Epidermal melanocyte (primary cell): ENCODE measurements at regions not wholly inside any gene's neighbourhood (a gene's known extent, or its start where the extent isn't known, plus 50 kb on each side); places are given as distances from the start of the nearest gene placed in this dataset.
"Not testable (repeated sequence)": the region's sequence is repeated elsewhere in the genome, so short reads cannot be mapped to it uniquely, and the experiment has no call there.

Source experiments
- DNase-seq: peaks from one replicate; pipeline ENCODE4 v3.0.0; 2011; ENCODE audit warnings: low spot score; ENCODE audit not compliant: insufficient read length

DNA sequence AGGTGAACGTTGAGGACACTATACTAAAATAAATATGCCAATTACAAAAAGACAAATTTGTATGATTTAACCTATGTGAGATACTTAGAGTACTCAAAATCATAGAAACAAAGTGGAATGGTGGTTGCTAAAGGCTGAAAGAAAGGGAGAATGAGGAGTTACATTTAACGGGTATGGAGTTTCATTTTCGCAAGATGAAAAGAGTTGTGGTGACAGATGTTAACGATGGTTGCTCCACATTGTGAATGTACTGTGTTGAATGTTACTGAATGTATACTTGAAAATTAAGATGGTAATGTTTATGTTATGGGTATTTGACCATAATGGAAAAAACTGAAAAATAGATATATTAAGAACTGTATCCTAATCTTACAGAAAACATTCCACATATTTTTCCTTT lies 51.3 kb upstream of the MOCS2 start:
- DNase-seq = no peak

DNA sequence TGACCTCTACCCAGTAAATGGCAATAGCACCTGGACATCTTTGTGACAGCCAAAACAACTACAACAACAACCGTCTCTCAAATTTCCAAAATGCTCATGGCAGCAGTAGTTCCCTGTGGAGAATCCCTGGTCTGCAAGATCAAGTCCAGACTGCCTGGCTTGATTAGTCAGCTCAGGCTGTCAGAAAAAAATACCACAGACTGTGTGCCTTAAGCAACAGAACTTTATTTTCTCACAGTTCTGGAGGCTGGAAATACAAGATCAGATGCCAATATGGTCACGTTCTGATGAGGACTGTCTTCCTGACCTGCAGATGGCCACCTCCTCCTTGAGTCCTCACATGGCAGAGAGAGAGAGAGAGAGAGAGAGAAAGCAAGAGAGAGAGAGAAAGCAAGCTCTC lies 52.3 kb upstream of the MOCS2 start:
- DNase-seq = no peak

DNA sequence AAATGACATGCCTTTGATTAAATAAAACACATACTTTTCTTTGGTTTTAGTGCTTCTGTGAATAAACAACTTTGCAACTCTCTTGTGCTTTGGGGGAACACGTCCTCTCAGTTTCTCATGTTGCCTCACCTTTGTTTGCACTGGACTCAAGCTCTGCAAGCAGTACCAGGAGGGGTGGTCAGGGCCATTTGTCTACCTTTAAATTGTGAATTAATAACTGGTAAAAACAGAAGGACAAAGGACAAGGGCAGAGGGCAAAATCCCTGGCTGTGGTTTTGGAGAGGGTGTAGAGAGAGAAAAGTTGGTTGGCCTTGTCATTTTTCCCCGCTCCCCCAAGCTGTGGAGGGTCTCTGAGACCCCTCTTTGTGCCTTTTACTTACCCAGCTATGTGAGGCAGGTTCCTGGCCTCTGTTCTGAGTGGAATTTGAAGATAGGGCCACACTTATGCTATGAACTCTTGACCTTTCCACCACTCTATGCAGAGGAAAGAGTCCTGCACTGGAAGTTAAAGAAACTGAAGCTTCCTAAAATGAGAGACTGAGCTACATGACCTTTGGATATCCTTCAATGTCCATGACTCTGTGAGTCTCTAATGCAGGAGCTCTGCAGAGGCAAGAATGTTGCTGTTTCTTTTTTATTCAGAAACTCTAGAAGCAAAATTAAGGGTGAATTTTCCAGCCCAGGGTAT lies 55.1 kb upstream of the MOCS2 start:
- DNase-seq = no peak

DNA sequence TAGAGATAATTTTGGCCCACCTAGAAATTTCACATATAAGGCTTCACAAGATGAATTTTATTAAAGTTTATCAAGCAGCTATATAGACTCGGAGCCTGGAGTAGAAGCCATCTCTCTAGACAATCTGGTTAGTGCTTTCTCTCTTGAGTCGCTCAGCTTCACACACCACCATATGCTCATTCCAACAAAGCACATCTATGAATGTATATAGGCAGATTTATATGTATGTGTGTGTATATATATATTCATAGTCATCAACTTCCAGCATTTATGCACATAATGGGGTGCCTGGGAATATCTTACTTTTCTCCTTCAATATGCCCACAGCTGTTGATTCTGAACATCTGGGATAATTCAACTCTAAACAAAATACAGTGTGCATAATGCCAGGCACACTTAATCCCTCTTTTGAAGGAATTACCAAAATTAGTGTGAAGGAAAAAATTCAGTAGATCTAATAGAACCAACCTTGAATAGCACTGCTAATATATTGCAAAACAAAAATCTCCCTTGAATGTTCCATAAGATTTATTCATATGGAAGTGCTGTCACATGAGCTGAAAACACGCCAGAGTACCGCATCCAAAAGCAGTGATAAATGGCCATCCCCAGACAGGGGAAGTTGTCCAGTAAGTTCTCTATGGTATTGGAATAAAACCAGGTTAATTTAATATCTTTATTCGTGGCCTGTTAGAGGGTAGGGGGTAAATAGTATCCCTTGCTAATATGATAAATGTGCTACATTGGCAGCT lies 56.0 kb upstream of the MOCS2 start:
- DNase-seq = no peak

DNA sequence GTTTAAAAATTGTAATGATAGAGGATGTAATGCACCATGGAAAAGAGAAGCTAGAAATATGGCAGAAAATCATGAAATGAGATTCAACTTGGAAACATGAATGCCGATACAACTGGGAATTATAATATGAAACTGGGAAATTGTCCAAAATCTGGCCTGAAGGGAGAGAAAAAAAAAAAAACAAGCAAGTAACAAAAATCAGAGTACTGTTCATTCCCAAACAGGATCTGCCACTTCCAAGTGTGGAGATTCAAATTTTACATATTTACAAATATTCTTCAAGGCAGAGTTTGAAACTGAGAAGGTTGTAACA lies 56.6 kb upstream of the MOCS2 start:
- no peak for DNase-seq

DNA sequence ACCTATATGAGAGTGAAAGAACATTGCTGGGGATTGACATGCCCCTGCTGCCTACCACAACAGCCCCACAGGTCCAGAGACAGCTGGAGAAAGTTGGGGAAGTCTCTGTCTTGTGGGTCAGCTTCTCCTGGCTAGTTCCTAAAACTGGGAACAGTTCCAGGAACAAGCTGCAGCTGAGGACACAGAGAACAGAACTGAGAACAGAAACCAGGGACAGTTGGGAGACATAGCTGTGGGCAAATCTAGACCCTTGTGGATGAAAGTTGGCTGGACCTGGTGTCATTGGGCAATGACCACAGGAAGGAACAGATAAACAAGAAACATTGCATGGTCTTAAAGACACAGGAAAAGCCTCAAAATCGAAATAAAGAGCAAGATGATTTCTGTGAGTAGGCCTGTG lies 58.3 kb upstream of the MOCS2 start:
- no peak for DNase-seq

DNA sequence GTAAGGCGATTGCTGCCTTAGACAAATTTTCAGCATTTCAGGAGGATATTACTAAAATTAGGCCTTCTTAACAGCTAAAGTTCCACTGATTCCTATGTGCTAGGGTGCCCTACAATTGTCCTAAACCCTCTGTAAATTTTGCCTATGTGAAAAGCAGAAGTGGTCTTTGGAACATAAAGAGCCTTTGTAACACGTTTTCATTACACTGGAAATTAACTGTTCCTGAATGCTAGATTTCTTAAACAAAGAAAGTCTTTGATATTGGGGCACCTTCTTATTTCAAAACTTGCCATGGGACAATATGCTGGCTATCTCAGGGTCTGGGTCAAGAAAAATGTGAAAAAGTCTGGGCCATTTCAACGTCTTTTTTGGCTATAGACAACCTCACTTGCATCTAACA lies 60.4 kb upstream of the MOCS2 start:
- DNase-seq = no peak

DNA sequence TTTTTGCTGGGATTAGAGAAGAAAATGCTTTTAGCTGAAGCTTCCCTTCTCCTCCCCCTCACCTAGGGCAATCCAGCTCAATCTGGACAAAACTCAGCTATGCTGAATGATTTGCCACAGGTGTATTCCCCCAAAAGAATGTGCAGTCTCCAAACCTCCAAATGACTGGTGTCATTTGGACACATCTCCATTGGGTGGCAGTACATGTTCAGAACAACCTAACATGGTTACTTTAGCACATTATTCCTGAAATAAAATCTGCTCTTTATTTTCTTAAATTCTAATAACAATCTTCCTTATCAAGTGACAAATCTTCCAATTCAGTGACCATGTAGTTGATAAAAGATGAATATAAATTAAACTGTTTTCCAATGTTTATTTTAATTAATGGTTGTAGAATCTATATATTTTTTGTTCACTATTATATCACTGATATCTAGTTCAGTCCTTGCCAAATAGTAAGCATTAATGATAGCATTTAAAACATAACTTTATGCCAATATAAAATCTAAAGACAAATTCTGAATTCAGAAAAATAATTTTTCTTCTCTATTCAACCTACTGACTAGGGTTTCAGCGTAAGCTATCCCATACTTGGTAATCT lies 61.3 kb upstream of the MOCS2 start:
- DNase-seq = no peak

DNA sequence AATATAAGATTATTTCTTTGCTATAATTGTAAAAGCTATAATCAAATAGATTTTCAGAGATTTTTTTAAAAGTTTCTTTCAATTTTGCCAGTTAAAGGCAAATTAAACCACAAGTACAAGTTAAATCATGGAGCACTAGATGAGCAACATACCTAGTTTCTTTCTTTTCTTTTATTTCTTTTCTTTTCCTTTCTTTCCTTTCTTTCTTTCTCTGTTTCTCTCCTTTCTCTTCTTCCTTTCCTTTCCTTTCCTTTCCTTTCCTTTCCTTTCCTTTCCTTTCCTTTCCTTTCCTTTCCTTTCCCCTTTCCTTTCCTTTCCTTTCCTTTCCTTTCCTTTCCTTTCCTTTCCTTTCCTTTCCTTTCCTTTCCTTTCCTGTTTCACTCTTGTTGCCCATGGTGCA lies 62.5 kb upstream of the MOCS2 start:
- not testable (repeated sequence) for DNase-seq

DNA sequence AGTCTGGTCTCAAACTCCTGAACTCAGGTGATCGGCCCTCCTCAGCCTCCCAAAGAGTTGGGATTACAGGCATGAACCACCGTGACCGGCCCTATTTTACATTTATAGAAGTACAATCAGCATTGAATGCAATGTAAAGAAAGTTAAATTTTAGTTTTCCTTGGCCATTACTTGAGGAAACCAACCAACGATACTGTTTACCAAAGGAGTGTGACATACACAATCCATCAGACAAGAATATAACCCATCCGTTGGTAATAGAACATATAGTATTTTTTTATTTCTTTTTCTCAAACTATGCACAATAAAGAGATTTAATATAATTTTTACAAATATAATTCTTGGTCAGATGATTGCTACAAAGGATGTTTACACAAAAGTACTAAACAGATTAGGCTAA lies 63.1 kb upstream of the MOCS2 start:
- DNase-seq = no peak

DNA sequence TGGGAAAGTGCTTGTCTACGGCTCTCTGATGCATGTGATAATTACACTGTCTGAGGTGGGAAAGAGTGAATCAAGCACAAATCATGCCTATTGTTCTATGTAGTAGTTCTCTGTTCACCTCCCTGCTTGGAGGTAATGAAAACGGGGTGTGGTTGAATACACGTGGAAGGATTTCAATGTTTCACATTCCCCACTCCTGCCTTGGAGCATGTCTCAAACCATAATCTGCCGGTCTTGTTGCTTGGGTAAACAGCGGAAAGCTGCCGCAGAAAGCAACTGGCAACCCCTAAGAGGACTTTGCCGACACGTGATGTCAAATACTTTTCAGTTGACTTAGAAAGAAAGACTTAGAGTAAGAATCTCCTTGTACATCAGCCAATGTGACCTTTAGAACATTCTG lies 63.5 kb upstream of the MOCS2 start:
- DNase-seq = no peak

DNA sequence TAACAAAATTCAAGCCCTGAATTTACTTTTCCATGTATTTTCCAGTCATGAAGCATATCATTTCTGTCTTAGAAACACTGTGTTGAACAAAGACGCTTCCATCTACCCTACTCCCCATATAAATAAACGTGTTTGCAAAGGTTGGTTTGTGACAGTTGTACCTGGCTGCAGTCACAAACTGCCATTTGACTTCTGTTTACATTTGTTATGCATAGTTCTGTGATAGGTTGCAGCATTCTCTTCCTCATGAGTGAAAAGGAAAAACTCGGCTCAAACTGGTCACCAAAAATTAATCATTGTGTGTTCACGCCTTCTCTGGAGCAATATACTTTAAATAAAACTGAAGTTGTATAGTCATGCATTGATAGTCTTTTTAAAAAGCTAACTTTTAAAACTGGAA lies 69.3 kb upstream of the MOCS2 start:
- DNase-seq = no peak

DNA sequence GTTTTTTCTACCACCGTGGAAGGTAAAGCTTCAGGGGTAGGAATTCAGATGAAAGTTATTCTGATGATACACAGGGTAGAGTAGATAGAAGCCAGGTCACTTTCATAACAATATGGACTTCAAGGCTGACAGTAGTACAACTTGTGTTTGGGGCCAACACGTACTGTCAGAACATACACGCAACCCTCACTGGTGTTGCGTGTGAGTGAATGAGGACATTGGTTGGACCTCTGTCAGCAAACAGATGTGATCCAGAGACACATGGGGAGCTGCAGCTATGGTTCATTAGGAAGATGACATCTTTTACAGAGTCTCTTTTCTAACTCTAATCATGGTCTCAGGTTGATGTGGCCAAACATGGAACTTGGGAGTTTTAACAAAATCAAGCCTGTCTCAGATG lies 70.1 kb upstream of the MOCS2 start:
- DNase-seq = no peak

DNA sequence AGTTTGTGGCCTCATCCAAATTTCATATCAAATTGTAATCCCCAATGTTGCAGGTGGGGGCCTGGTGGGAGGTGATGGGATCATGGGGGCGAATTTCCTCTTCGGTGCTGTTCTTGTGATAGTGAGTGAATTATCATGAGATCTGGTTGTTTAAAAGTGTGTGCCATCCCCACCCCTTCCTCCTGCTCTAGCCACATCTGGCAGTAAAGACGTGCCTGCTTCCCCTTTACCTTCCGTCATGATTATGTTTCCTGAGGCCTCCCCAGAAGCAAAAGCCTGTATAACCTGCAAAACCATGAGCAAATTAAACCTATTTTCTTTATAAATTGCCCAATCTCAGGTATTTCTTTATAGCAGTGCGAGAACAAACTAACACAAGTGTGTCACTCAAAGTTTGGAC lies 71.0 kb upstream of the MOCS2 start:
- DNase-seq = no peak

DNA sequence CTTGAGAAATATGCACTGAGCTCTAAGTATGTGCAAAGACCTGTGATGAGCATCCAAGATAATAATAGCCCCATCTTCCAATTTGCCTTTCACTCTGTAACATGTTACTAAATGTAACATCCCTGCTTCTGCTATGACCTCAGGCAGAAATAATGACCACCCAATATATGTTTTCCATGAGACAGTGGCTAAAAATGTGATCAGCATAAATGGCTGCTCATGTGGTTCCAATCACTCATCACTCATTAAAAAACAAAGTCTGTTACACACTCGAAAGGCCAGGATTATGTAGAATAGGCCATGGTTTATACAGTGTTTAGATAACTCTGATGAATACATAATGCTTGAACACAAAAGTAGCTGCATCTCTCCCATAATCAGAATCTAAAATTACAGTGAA lies 71.4 kb upstream of the MOCS2 start:
- DNase-seq = no peak

DNA sequence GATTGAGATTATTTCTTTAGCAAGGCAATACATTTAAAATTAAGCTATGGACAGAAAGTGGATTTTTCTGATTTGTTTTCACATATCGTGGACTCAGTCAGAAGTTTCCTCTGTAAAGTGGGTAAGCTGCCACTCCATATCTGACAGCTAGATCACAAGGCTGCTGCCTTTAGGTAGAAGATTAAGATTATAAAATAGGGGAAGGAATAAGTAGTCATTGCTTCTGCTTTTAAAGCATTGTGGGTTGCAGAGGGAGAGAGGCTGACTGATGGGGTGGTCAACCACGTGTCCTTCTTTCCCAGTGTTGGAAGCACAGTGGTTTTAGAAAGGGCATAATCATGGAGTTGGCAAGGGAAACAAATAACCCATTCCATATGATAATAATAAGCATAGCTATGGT lies 74.3 kb upstream of the MOCS2 start:
- DNase-seq = no peak

DNA sequence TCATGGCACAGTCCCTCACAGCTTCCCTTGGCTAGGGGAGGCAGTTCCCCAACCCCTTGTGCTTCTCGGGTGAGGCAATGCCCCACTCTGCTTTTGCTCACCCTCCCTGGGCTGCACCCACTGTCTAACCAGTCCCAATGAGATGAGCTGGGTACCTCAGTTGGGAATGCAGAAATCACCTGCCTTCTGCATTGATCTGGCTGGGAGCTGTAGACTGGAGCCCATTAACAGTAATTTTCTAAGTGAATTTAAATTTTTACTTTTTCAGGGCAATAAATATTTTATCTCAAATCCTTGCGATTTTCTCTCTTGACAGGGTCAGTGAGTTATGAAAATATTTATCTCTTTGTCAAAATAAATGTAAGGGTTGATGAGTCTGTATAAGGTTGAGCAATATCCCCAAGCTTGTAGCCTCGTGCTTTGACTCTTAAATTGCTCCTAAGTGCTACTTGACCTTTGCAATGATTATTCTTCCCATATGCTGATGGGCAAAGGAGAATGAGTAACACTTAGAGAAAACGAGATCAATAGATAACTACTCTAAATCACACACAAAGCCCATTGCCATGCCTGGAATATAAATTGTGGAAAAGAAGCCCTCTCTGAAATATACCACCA lies 82.1 kb upstream of the MOCS2 start:
- no peak for DNase-seq

DNA sequence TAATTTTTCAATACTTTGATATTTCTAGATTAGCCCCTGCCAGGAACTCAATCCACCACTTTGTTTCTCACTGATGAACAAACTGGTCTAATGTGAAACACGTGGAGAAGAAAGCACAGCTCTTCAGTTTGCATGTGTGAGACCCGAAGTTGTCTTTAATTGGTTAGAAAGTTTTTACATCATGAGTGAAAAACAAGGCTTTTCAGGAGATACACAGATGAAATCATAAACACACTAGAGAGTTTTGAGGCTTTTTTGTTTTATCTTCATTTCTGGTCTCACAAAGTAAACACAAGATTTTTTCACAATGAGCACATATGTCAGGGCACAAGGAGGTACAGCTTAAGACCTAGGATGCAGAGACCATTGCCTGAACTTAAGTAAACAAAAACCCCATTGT lies 84.5 kb upstream of the MOCS2 start:
- DNase-seq = no peak

DNA sequence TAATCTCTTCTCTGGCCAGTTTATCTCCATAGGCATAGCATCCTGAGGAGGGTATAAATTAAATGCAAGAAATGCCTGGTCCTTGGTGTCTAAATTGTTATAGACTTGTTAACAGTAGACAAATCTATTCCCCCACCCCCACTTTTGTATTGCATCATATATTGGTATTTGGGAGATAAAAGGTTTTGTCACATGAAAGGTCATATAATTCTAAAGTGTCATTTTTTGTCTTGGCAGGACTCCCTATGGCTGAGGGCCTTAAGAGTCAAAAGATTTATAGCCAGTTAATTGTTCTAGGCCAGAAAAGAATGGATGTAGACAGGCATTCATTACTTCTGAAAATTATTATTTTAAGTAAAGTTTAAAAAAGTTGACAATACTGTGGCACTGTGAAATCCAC lies 90.3 kb upstream of the MOCS2 start:
- no peak for DNase-seq

DNA sequence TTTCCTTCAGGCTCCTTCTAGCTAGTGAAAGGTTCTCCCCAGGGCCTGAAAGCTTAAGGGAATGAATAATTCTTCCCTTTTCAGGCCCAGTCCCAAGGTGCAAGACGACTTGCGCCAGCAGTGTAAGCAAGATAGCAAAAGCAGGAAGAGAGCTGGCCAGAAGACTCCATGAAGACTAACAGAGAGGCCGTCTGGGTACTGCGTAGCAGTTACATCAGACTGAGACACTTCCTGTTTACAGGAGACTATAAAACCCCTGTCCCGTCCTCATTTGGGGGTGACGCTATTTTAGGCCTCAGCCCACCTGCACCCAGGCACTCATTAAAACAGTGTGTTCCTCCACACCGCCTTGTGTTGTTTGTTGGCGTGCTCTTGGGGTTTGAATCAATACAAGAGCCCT lies 90.7 kb upstream of the MOCS2 start:
- DNase-seq = no peak

DNA sequence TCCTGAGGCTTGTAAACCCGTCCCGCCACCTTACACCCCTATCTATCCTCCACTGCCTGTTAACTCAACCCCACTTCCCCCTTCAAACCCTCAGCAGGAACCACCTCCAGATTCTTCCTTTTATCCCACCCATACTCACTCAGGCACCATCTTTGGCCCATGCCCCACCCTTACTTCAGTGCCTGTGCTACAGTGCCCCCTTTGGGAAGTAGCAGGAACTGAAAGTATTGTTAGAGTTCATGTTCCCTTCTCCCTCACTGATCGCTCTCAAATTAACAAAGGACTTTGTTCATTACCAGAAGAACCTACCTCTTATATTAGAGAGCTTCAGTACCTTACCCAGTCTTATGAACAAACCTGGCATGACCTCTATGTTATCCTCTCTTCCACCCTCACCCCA lies 92.2 kb upstream of the MOCS2 start:
- no peak for DNase-seq

DNA sequence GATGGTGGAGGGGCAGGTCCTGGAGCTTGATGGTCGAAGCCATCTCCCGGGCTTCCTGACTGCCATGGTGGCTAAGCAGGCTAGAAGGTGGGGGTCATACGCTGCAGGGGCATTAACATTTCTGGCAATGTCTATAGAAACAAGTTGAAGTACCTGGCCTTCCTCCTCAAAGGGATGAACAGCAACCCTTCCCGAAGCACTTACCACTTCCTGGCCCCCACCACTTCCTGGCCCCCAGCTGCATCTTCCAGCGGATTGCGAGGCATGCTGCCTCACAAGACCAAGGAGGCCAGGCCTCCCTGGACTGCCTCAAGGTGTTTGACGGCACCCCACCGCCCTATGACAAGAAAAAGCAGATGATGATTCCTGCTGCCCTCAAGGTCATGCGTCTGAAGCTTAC lies 97.0 kb upstream of the MOCS2 start:
- no peak for DNase-seq

DNA sequence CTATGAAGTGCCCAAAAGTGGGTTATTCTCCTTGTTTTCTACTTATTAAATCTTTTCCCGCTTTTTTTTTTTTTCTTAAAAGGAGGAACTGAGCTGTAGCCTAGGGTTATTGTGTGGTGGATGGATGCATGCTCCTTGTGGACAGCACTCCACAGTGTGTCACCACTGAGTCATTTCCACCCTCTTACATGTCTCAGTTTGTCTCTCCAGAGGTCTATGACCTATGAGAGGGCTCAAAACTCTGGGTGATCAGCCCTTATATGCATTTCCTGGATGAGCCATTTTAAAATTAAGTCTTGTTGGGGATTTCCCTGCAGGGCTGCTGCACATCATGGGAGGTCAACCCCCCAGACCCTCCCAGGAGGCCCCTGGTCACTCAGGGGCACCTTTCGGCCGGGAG lies 102.2 kb upstream of the MOCS2 start:
- DNase-seq = no peak
